Cardiac muscle cell (in vitro differentiated cells and primary cell): ENCODE measurements at regions not wholly inside any gene's neighbourhood (a gene's known extent, or its start where the extent isn't known, plus 50 kb on each side); places are given as distances from the start of the nearest gene placed in this dataset.

Source experiments
- DNase-seq, 2 donors: peaks; one replicate each; pipeline versions ENCODE4 v3.0.0 to v3.0.0-alpha.2; 2010 to 2017; ENCODE audit warnings: low read depth in 1 of 2, low spot score in 1 of 2
- H3K27ac ChIP-seq: fragments of 200-600 bp; sonication (generic); 2 replicates; pipeline ENCODE4 v1.5.1; 2016
- H3K27me3 ChIP-seq: fragments of 200-600 bp; sonication (generic); 2 replicates; pipeline ENCODE4 v1.6.0; 2016; ENCODE audit warnings: control low read depth
- H3K36me3 ChIP-seq: fragments of 200-600 bp; sonication (generic); 2 replicates; pipeline ENCODE4 v1.5.1; 2016; ENCODE audit warnings: control low read depth
- H3K4me1 ChIP-seq: fragments of 200-600 bp; sonication (generic); 2 replicates; pipeline ENCODE4 v1.8.1; 2017; ENCODE audit warnings: low read depth, mild to moderate bottlenecking, mixed run types
- H3K4me3 ChIP-seq: fragments of 200-600 bp; sonication (generic); 2 replicates; pipeline ENCODE4 v1.5.1; 2016; ENCODE audit warnings: mild to moderate bottlenecking
- H3K9me3 ChIP-seq: fragments of 200-600 bp; sonication (generic); 2 replicates; pipeline ENCODE4 v1.5.1; 2017; ENCODE audit warnings: low read depth, mild to moderate bottlenecking, control low read depth
- CTCF ChIP-seq: IDR thresholded peaks from 2 replicates; pipeline ENCODE4 v1.5.1; 2012; ENCODE audit warnings: low read depth, mild to moderate bottlenecking, low read length

GRCh38 chr6:158249340-158249836 is 62.9 kb upstream of the TULP4 start:
- Histone ChIP-seq H3K4me1 (no peaks in the 10 kb centered on the region), H3K4me3 (no peak overlapping the region), H3K36me3 (peaks cover 5% of the 10 kb centered on the region), H3K9me3 (no peaks in the 10 kb centered on the region), H3K27me3 (no peaks in the 10 kb centered on the region), H3K27ac (no peak overlapping the region)
- no peak for TF ChIP-seq CTCF
- DNase-seq, result no peak

GRCh38 chr6:158251565-158251964 is 60.7 kb upstream of the TULP4 start:
- no peak for TF ChIP-seq CTCF
- peaks cover 6% of the 10 kb centered on the region for H3K4me1 ChIP-seq
- H3K27me3 ChIP-seq, result no peaks in the 10 kb centered on the region
- H3K36me3 ChIP-seq, result no peaks in the 10 kb centered on the region
- H3K27ac ChIP-seq, result peak overlapping the region; percentile 10
- H3K9me3 ChIP-seq, result no peaks in the 10 kb centered on the region
- DNase-seq, result no peak
- H3K4me3 ChIP-seq, result no peak overlapping the region

GRCh38 chr6:158253248-158253647 is 59.0 kb upstream of the TULP4 start:
- Histone ChIP-seq H3K27me3 (no peaks in the 10 kb centered on the region), H3K36me3 (no peaks in the 10 kb centered on the region), H3K4me1 (peaks cover 6% of the 10 kb centered on the region), H3K4me3 (no peak overlapping the region), H3K27ac (no peak overlapping the region), H3K9me3 (no peaks in the 10 kb centered on the region)
- no peak for DNase-seq
- no peak for TF ChIP-seq CTCF

GRCh38 chr6:158255275-158255988 is 56.8 kb upstream of the TULP4 start:
- no peaks in the 10 kb centered on the region for H3K9me3 ChIP-seq
- peaks cover 6% of the 10 kb centered on the region for H3K4me1 ChIP-seq
- no peak for DNase-seq
- TF ChIP-seq CTCF, result no peak
- H3K27me3 ChIP-seq, result no peaks in the 10 kb centered on the region
- peak overlapping the region; percentile 19 for H3K27ac ChIP-seq
- no peaks in the 10 kb centered on the region for H3K36me3 ChIP-seq
- H3K4me3 ChIP-seq, result no peak overlapping the region

- no peak overlapping the region for H3K4me3 ChIP-seq
- no peaks in the 10 kb centered on the region for H3K27me3 ChIP-seq
- peaks cover 6% of the 10 kb centered on the region for H3K4me1 ChIP-seq
- H3K36me3 ChIP-seq, result no peaks in the 10 kb centered on the region
- TF ChIP-seq CTCF, result no peak
- H3K27ac ChIP-seq, result peak overlapping the region; percentile 19
- no peaks in the 10 kb centered on the region for H3K9me3 ChIP-seq
- peak in 1 of 2 donors; percentile 28 for DNase-seq
Measured at GRCh38 chr6:158255989-158256601, 56.2 kb upstream of the TULP4 start.
